MM.1S (cell line): ENCODE measurements at regions not wholly inside any gene's neighbourhood (a gene's known extent, or its start where the extent isn't known, plus 50 kb on each side); places are given as distances from the start of the nearest gene placed in this dataset.

Experiments used
- DNase-seq: peaks from one replicate; pipeline ENCODE4 v3.0.0-alpha.2; 2015
- H2AFZ ChIP-seq: fragments of 300-600 bp; sonication (generic); 2 replicates; pipeline ENCODE4 v1.6.0; 2016; ENCODE audit warnings: antibody characterized with exemption, low read length
- H3F3A ChIP-seq: fragments of 300-600 bp; sonication (generic); 2 replicates; pipeline ENCODE4 v1.6.1; 2016; ENCODE audit warnings: mild to moderate bottlenecking, antibody characterized with exemption, low read length, moderate library complexity, mixed read lengths; ENCODE audit not compliant: insufficient read depth
- H3K27ac ChIP-seq: fragments of 300-600 bp; sonication (generic); 2 replicates; pipeline ENCODE4 v1.5.1; 2016; ENCODE audit warnings: mild to moderate bottlenecking, low read length
- H3K27me3 ChIP-seq: fragments of 300-600 bp; sonication (generic); replicated peaks from 2 replicates; pipeline ENCODE4 v1.6.0; 2016; ENCODE audit warnings: low read length; ENCODE audit not compliant: insufficient read depth
- H3K36me3 ChIP-seq: fragments of 300-600 bp; sonication (generic); replicated peaks from 2 replicates; pipeline ENCODE4 v1.6.1; 2016; ENCODE audit warnings: mild to moderate bottlenecking, low read length, mixed read lengths; ENCODE audit not compliant: insufficient read depth
- H3K4me1 ChIP-seq: fragments of 300-600 bp; sonication (generic); 2 replicates; pipeline ENCODE4 v1.6.1; 2016; ENCODE audit warnings: low read length, mixed read lengths
- H3K4me2 ChIP-seq: fragments of 300-600 bp; sonication (generic); 2 replicates; pipeline ENCODE4 v1.6.0; 2016; ENCODE audit warnings: low read depth, low read length
- H3K4me3 ChIP-seq: fragments of 300-600 bp; sonication (generic); 2 replicates; pipeline ENCODE4 v1.5.1; 2016; ENCODE audit warnings: low read length, mixed read lengths
- H3K79me2 ChIP-seq: fragments of 300-600 bp; sonication (generic); 2 replicates; pipeline ENCODE4 v1.6.1; 2016; ENCODE audit warnings: mixed run types, low read length, mixed read lengths
- H3K9ac ChIP-seq: fragments of 300-600 bp; sonication (generic); 2 replicates; pipeline ENCODE4 v1.6.1; 2016; ENCODE audit warnings: low read length, mixed read lengths
- H3K9me2 ChIP-seq: fragments of 300-600 bp; sonication (generic); replicated peaks from 2 replicates; pipeline ENCODE4 v1.6.1; 2016; ENCODE audit warnings: mild to moderate bottlenecking, low read length, mixed read lengths; ENCODE audit not compliant: insufficient read depth
- H3K9me3 ChIP-seq: fragments of 300-600 bp; sonication (generic); replicated peaks from 2 replicates; pipeline ENCODE4 v1.6.1; 2016; ENCODE audit warnings: mild to moderate bottlenecking, low read length, mixed read lengths; ENCODE audit not compliant: insufficient read depth
- H4K20me1 ChIP-seq: fragments of 300-600 bp; sonication (generic); 2 replicates; pipeline ENCODE4 v1.6.1; 2016; ENCODE audit warnings: mild to moderate bottlenecking, low read length, moderate library complexity, mixed read lengths; ENCODE audit not compliant: insufficient read depth
- CTCF ChIP-seq: fragments of 300-600 bp; sonication (generic); IDR thresholded peaks from 2 replicates; pipeline ENCODE4 v1.5.1; 2016; ENCODE audit warnings: antibody characterized with exemption, low read length, mixed read lengths
- EZH2 ChIP-seq: fragments of 300-600 bp; sonication (generic); optimal IDR thresholded peaks from 2 replicates; pipeline ENCODE3; 2017; ENCODE audit warnings: low read depth, mild to moderate bottlenecking, antibody characterized with exemption, low read length, mixed read lengths
- EZH2phosphoT487 ChIP-seq: fragments of 300-600 bp; sonication (generic); IDR thresholded peaks from 2 replicates; pipeline ENCODE4 v1.6.1; 2018; ENCODE audit warnings: antibody characterized with exemption, low read length

DNA sequence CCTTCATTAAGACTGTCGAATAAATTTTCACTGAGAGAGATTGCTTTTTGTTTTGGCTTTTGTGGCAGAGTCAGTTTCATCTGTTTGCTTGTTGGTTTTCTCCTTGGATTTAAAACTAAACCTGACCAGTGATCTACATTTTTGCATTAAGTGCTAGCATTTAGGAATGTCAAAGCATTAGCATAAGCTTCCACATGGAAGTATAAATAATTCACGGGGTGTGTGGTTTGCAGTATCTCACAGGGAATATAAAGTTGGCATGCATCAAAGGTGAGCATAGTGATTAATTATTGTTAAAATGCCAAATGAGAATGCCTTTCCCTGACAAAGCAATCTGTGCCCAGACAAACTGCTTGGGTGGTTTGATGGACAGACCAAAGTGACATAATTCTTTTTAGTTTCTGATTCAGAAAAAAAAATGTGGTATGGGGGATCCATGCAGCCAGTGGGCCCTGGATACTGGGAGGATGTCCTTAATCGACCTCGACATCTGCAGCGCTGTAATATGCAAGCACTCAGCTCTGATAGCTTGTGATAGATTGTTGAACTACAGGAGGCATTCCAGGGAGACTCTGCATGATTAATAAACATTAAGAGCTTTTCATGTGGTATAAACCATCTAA is 339.3 kb upstream of the POM121L12 start:
- H3K9me2 ChIP-seq, result no peaks in the 10 kb centered on the region
- H4K20me1 ChIP-seq, result no peaks in the 10 kb centered on the region
- TF ChIP-seq CTCF (no peak), EZH2phosphoT487 (no peak), EZH2 (no peak)
- no peak overlapping the region for H3K4me2 ChIP-seq
- H3K79me2 ChIP-seq, result no peaks in the 10 kb centered on the region
- H3K27ac ChIP-seq, result no peak overlapping the region
- H3F3A ChIP-seq, result no peaks in the 10 kb centered on the region
- no peaks in the 10 kb centered on the region for H3K36me3 ChIP-seq
- no peak overlapping the region for H2AFZ ChIP-seq
- no peak overlapping the region for H3K9ac ChIP-seq
- DNase-seq, result no peak
- no peaks in the 10 kb centered on the region for H3K4me1 ChIP-seq
- H3K9me3 ChIP-seq, result no peaks in the 10 kb centered on the region
- H3K4me3 ChIP-seq, result no peak overlapping the region
- no peaks in the 10 kb centered on the region for H3K27me3 ChIP-seq

- no peak for DNase-seq
- no peak overlapping the region for H3K4me3 ChIP-seq
- no peak for TF ChIP-seq CTCF
- TF ChIP-seq EZH2, result no peak
- no peak for TF ChIP-seq EZH2phosphoT487
These were observed 344.2 kb upstream of the POM121L12 start for GRCh38 chr7:52691257-52691656.

DNA sequence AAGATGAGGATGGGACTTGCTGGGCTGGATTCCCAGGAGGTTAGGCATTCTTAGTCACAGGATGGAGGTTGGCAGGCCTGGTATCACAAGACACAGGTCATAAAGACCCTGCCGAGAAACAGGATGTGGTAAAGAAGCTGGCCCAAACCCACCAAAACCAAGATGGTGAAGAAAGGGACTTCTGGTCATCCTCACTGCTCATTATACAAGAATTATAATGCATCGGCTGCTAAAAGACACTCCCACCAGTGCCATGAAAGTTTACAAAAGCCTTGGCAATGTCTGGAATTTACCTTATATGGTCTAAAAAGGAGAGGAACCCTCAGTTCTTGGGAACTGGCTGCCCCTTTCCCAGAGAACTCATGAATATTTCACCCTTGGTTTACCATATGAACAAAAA is 345.5 kb upstream of the POM121L12 start:
- no peak overlapping the region for H2AFZ ChIP-seq
- no peak for DNase-seq

More at GRCh38 chr7:52691257-52691656, 344.2 kb upstream of the POM121L12 start:
- Histone ChIP-seq H3K9me2 (no peaks in the 10 kb centered on the region), H4K20me1 (no peaks in the 10 kb centered on the region), H3K4me1 (no peaks in the 10 kb centered on the region), H3K4me2 (no peak overlapping the region), H3K79me2 (no peaks in the 10 kb centered on the region), H3K36me3 (no peaks in the 10 kb centered on the region), H3K9ac (no peak overlapping the region), H3F3A (no peaks in the 10 kb centered on the region), H2AFZ (no peak overlapping the region), H3K9me3 (no peaks in the 10 kb centered on the region), H3K27ac (no peak overlapping the region), H3K27me3 (no peaks in the 10 kb centered on the region)

More for the DNA sequence above, 345.5 kb upstream of the POM121L12 start:
- Histone ChIP-seq H3K27me3 (no peaks in the 10 kb centered on the region), H4K20me1 (no peaks in the 10 kb centered on the region), H3F3A (no peaks in the 10 kb centered on the region), H3K9ac (no peak overlapping the region), H3K36me3 (no peaks in the 10 kb centered on the region), H3K9me3 (no peaks in the 10 kb centered on the region), H3K79me2 (no peaks in the 10 kb centered on the region), H3K4me1 (no peaks in the 10 kb centered on the region), H3K4me3 (no peak overlapping the region), H3K4me2 (no peak overlapping the region), H3K27ac (no peak overlapping the region), H3K9me2 (no peaks in the 10 kb centered on the region)
- TF ChIP-seq EZH2phosphoT487 (no peak), CTCF (no peak), EZH2 (no peak)
